ENCODE measurements at regions not wholly inside any gene's neighbourhood (a gene's known extent, or its start where the extent isn't known, plus 50 kb on each side); places are given as distances from the start of the nearest gene placed in this dataset.
"Not testable (repeated sequence)": the region's sequence is repeated elsewhere in the genome, so short reads cannot be mapped to it uniquely, and the experiment has no call there.

DNA sequence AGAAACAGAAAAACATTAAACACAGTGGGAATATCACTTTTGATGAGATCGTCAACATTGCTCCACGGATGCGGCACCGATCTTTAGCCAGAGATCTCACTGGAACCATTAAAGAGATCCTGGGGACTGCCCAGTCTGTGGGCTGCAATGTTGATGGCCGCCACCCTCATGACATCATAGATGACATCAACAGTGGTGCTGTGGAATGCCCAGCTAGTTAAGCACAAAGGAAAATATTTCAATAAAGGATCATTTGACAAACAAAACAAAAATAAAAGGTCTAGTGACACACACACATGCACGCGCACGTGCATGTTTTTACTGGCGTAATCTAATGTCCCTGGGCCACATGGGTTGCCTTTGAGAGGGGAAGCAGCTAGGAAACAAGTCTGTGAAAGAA, 78.4 kb upstream of the PIM1 start:
- TF ChIP-seq POLR2A (IDR thresholded peaks at IDR 0.05) = not testable (repeated sequence)
- TF ChIP-seq, protein P1, sequence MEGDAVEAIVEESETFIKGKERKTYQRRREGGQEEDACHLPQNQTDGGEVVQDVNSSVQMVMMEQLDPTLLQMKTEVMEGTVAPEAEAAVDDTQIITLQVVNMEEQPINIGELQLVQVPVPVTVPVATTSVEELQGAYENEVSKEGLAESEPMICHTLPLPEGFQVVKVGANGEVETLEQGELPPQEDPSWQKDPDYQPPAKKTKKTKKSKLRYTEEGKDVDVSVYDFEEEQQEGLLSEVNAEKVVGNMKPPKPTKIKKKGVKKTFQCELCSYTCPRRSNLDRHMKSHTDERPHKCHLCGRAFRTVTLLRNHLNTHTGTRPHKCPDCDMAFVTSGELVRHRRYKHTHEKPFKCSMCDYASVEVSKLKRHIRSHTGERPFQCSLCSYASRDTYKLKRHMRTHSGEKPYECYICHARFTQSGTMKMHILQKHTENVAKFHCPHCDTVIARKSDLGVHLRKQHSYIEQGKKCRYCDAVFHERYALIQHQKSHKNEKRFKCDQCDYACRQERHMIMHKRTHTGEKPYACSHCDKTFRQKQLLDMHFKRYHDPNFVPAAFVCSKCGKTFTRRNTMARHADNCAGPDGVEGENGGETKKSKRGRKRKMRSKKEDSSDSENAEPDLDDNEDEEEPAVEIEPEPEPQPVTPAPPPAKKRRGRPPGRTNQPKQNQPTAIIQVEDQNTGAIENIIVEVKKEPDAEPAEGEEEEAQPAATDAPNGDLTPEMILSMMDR (IDR thresholded peaks at IDR 0.05 in 4 of 5, conservative IDR thresholded peaks at IDR 0.05 in 1 of 5) = not testable (repeated sequence)
